Hematopoietic multipotent progenitor cell treated with erythropoietin and hydrocortisone succinate and interleukin-3 and kit ligand, for 8 days (in vitro differentiated cells): ENCODE measurements at regions not wholly inside any gene's neighbourhood (a gene's known extent, or its start where the extent isn't known, plus 50 kb on each side); places are given as distances from the start of the nearest gene placed in this dataset.

Experiments
- DNase-seq: peaks from one replicate; pipeline ENCODE4 v3.0.0-alpha.2; 2015

GRCh38 chr5:137567226-137567625, 68.1 kb upstream of the SPOCK1 start:
- no peak for DNase-seq

DNA sequence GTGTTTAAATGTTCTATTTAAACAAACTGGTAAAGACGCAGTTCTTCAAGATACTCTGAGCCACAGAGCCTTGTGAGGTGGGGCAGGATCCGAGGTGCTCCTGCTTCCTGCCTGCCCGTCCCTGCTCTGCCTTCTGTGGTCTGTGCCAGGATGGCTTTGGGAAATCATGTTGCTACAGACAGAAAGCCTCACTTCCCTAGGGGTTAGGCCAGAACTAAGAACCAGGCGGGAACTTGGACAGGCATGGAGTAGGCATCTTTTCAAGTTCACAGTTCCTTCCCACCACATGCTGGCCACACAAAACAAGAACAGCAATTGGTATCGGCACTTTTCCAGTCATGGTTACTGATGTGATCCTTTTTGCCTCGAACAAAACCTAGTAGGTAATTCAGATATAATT, 67.7 kb upstream of the SPOCK1 start:
- no peak for DNase-seq

DNA sequence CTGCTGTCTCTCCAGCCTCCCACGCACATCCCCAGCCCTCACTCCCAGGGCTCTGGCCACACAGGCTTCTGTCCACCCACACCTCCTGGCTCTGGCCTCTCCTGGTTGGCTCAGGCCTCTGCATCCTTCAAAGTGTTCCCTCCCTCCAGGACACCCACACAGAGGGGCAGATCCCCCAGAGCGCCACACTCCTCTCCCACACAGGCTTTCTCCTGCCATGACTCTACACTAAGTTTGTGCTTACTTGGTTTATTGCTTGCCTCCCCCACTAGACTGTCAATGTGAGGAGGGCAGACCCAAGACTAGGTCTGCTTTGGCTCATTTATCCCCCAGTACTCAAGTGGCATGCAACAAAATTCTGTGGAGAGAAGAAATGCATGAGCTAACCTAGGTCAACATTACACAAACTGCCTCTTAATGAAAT, 67.0 kb upstream of the SPOCK1 start:
- DNase-seq: no peak

DNA sequence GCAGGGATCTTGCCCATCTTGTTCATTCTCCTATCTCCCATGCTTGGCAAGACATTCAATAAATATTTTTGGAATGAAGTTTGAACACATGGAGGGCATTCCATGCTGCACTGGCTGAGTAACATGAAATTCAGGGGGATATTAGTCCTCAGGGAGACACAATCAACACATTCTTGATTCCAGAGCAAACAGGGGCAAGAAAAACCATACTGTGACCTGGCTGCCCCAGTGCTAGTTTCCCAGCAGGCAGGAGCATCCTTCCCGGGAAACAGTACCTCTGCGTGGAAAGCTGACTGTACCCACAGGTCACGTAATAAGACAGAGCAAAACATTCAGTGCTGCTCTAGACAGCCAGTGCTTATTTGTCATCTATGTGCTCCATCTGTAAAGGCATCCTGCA, 66.3 kb upstream of the SPOCK1 start:
- no peak for DNase-seq

DNA sequence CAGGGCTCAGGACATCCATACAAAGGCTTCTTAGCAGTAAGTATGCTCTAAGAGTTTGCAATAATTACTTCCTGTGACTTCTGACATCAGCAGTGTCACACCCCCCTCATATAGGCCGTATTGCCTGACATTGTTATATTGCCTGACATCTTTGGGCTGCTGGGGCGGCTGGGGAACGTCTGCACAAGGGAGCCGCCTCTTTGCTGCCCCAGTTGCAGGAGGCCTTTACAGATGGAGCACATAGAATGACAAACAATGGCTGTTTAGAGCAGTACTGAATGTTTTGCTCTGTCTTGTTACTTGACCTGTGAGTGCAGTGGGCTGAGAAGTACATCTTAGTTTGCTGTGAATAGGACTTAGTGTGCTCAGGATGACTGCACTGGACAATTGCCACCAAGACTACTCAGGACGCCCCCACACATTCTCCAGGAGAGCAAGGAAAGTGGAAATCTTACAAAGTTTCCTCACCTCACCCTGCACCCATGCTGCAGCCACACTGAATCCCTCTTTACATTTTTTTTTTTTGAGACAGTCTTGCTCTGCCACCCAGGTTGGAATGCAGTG, 65.4 kb upstream of the SPOCK1 start:
- DNase-seq: no peak

- peak; percentile 71 for DNase-seq
Measured at GRCh38 chr5:137563646-137564397, 64.7 kb upstream of the SPOCK1 start.

DNA sequence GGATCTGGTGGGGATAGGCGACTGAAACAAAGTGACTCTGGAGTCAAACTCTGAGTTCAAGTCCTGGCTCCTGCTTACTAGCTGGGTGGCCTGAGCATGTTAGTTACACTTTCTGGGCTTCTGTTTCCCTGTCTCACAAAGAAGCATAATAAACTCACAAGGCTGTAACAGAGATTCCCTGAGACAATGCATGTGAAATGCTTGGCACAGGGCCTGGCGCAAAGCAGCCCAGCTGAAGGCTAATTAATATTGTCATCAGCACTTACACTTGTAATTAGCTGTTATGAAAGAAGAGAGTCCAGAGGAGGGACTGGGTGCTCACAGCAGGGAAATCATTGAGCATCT, 64.1 kb upstream of the SPOCK1 start:
- no peak for DNase-seq

DNA sequence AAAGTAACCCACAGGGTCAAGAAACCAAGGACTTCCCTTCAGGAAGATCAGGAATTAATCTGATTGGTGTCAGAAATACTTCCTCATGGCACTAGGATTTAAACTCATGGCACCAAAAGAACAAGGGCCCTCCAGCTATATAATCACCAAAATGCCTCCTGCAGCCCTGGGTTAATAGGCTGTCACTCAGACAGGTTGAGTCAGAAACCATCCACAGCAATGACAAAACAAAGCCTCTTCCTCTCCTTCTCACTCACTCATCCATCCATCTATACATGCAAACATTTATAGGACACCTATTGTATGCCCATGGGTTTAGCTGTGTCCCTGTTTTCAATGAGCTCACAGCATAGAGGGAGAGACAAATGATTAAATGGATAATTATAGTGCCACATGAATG, 62.5 kb upstream of the SPOCK1 start:
- DNase-seq: no peak

- no peak for DNase-seq
Measured at GRCh38 chr5:137560420-137560819, 61.3 kb upstream of the SPOCK1 start.
